ENCODE measurements at regions not wholly inside any gene's neighbourhood (a gene's known extent, or its start where the extent isn't known, plus 50 kb on each side); places are given as distances from the start of the nearest gene placed in this dataset.
"Not testable (repeated sequence)": the region's sequence is repeated elsewhere in the genome, so short reads cannot be mapped to it uniquely, and the experiment has no call there.

GRCh38 chr17:20867436-20867937 lies 175.3 kb downstream of the USP22 start:
- H3K27me3 Mint-ChIP-seq (ENCODE audit: insufficient read depth) = peaks cover 16% of the 10 kb centered on the region
- not testable (repeated sequence) for H3K4me3 Mint-ChIP-seq; H3K9me3 Mint-ChIP-seq; H3K36me3 Mint-ChIP-seq (ENCODE audit: low read depth); H3K27ac Mint-ChIP-seq; DNase-seq; H3K4me1 Mint-ChIP-seq (ENCODE audit: low read depth)

GRCh38 chr17:20867938-20868661 lies 174.7 kb downstream of the USP22 start:
- not testable (repeated sequence) for H3K9me3 Mint-ChIP-seq; H3K4me1 Mint-ChIP-seq (ENCODE audit: low read depth); DNase-seq; H3K36me3 Mint-ChIP-seq (ENCODE audit: low read depth); H3K27ac Mint-ChIP-seq; H3K4me3 Mint-ChIP-seq
- peaks cover 16% of the 10 kb centered on the region for H3K27me3 Mint-ChIP-seq (ENCODE audit: insufficient read depth)

GRCh38 chr17:20868662-20869007 lies 174.2 kb downstream of the USP22 start:
- H3K4me3 Mint-ChIP-seq; H3K9me3 Mint-ChIP-seq; H3K36me3 Mint-ChIP-seq (ENCODE audit: low read depth); H3K27ac Mint-ChIP-seq; DNase-seq; H3K4me1 Mint-ChIP-seq (ENCODE audit: low read depth): not testable (repeated sequence)
- H3K27me3 Mint-ChIP-seq (ENCODE audit: insufficient read depth) = peaks cover 13% of the 10 kb centered on the region

GRCh38 chr17:20873173-20873572 lies 169.6 kb downstream of the USP22 start:
- H3K9me3 Mint-ChIP-seq; H3K4me3 Mint-ChIP-seq; DNase-seq; H3K27ac Mint-ChIP-seq; H3K4me1 Mint-ChIP-seq (ENCODE audit: low read depth); H3K27me3 Mint-ChIP-seq (ENCODE audit: insufficient read depth); H3K36me3 Mint-ChIP-seq (ENCODE audit: low read depth): not testable (repeated sequence)

GRCh38 chr17:20873688-20874328 lies 169.0 kb downstream of the USP22 start:
- not testable (repeated sequence) for H3K27ac Mint-ChIP-seq; DNase-seq; H3K36me3 Mint-ChIP-seq (ENCODE audit: low read depth); H3K9me3 Mint-ChIP-seq; H3K27me3 Mint-ChIP-seq (ENCODE audit: insufficient read depth); H3K4me1 Mint-ChIP-seq (ENCODE audit: low read depth); H3K4me3 Mint-ChIP-seq

GRCh38 chr17:20877384-20877783 lies 165.4 kb downstream of the USP22 start:
- H3K4me1 Mint-ChIP-seq (ENCODE audit: low read depth); H3K27ac Mint-ChIP-seq; H3K36me3 Mint-ChIP-seq (ENCODE audit: low read depth): not testable (repeated sequence)

GRCh38 chr17:20890338-20890737 lies 152.5 kb downstream of the USP22 start:
- Mint-ChIP-seq H3K27ac (no peak overlapping the region), H3K27me3 (ENCODE audit: insufficient read depth) (peaks cover 10% of the 10 kb centered on the region), H3K36me3 (ENCODE audit: low read depth) (no peaks in the 10 kb centered on the region), H3K9me3 (no peaks in the 10 kb centered on the region), H3K4me3 (no peak overlapping the region), H3K4me1 (ENCODE audit: low read depth) (no peaks in the 10 kb centered on the region)
- no peak for TF ChIP-seq CTCF (IDR thresholded peaks at IDR 0.05)
- DNase-seq = no peak

More at GRCh38 chr17:20877384-20877783, 165.4 kb downstream of the USP22 start:
- H3K9me3 Mint-ChIP-seq; H3K4me3 Mint-ChIP-seq; DNase-seq; H3K27me3 Mint-ChIP-seq (ENCODE audit: insufficient read depth): not testable (repeated sequence)

- H3K9me3 Mint-ChIP-seq; DNase-seq; H3K27ac Mint-ChIP-seq; H3K27me3 Mint-ChIP-seq (ENCODE audit: insufficient read depth); H3K4me1 Mint-ChIP-seq (ENCODE audit: low read depth); H3K4me3 Mint-ChIP-seq; H3K36me3 Mint-ChIP-seq (ENCODE audit: low read depth): not testable (repeated sequence)
Observed at GRCh38 chr17:20895426-20895825, 147.4 kb downstream of the USP22 start.

GRCh38 chr17:20896153-20896649 lies 146.6 kb downstream of the USP22 start:
- Mint-ChIP-seq H3K36me3 (ENCODE audit: low read depth) (no peaks in the 10 kb centered on the region), H3K4me3 (no peak overlapping the region), H3K9me3 (no peaks in the 10 kb centered on the region), H3K27me3 (ENCODE audit: insufficient read depth) (peaks cover 7% of the 10 kb centered on the region; the same call in 1 of the 2 replicates), H3K4me1 (ENCODE audit: low read depth) (no peaks in the 10 kb centered on the region), H3K27ac (no peak overlapping the region)
- no peak for TF ChIP-seq CTCF (IDR thresholded peaks at IDR 0.05)
- DNase-seq = no peak

GRCh38 chr17:20898726-20899125 lies 144.1 kb downstream of the USP22 start:
- DNase-seq; H3K9me3 Mint-ChIP-seq; H3K4me3 Mint-ChIP-seq; H3K27ac Mint-ChIP-seq; H3K4me1 Mint-ChIP-seq (ENCODE audit: low read depth); H3K36me3 Mint-ChIP-seq (ENCODE audit: low read depth): not testable (repeated sequence)
- peaks cover 24% of the 10 kb centered on the region for H3K27me3 Mint-ChIP-seq (ENCODE audit: insufficient read depth)

- not testable (repeated sequence) for H3K27ac Mint-ChIP-seq; H3K4me1 Mint-ChIP-seq (ENCODE audit: low read depth); H3K4me3 Mint-ChIP-seq; DNase-seq; H3K36me3 Mint-ChIP-seq (ENCODE audit: low read depth); H3K9me3 Mint-ChIP-seq
- peaks cover 24% of the 10 kb centered on the region for H3K27me3 Mint-ChIP-seq (ENCODE audit: insufficient read depth)
Observed at GRCh38 chr17:20902496-20902895, 140.3 kb downstream of the USP22 start.

GRCh38 chr17:20903549-20903948 lies 139.3 kb downstream of the USP22 start:
- H3K9me3 Mint-ChIP-seq; H3K4me1 Mint-ChIP-seq (ENCODE audit: low read depth); H3K4me3 Mint-ChIP-seq; H3K36me3 Mint-ChIP-seq (ENCODE audit: low read depth); H3K27ac Mint-ChIP-seq; DNase-seq: not testable (repeated sequence)
- peaks cover 20% of the 10 kb centered on the region for H3K27me3 Mint-ChIP-seq (ENCODE audit: insufficient read depth)

Data from HFFc6 (cell line).